ENCODE measurements at regions not wholly inside any gene's neighbourhood (a gene's known extent, or its start where the extent isn't known, plus 50 kb on each side); places are given as distances from the start of the nearest gene placed in this dataset.

GRCh38 chr3:144810160-144810559, 838.5 kb downstream of the DIPK2A start:
- no peak for TF ChIP-seq EZH2 (IDR thresholded peaks at IDR 0.05; ENCODE audit: insufficient read depth, low read length)
- no peak for TF ChIP-seq CTCF (IDR thresholded peaks at IDR 0.05; ENCODE audit: insufficient read depth, low read depth, low read length)

All from astrocyte (in vitro differentiated cells and primary cell).